ENCODE measurements at regions not wholly inside any gene's neighbourhood (a gene's known extent, or its start where the extent isn't known, plus 50 kb on each side); places are given as distances from the start of the nearest gene placed in this dataset.
"Not testable (repeated sequence)": the region's sequence is repeated elsewhere in the genome, so short reads cannot be mapped to it uniquely, and the experiment has no call there.

GRCh38 chr13:24563087-24563486 is 50.5 kb upstream of the PARP4 start:
- Mint-ChIP-seq H3K9me3 (no peaks in the 10 kb centered on the region), H3K27ac (no peak overlapping the region), H3K27me3 (peaks cover 42% of the 10 kb centered on the region), H3K4me3 (no peak overlapping the region), H3K36me3 (ENCODE audit: low read depth) (no peaks in the 10 kb centered on the region), H3K4me1 (peaks cover 12% of the 10 kb centered on the region)
- no peak for DNase-seq
- intact Hi-C loops (cut with micrococcal nuclease) = no loop called here

GRCh38 chr13:24563971-24564370 is 51.4 kb upstream of the PARP4 start:
- Mint-ChIP-seq H3K4me1 (peaks cover 12% of the 10 kb centered on the region), H3K27me3 (peaks cover 40% of the 10 kb centered on the region)
- H3K36me3 Mint-ChIP-seq (ENCODE audit: low read depth); H3K4me3 Mint-ChIP-seq; intact Hi-C loops (cut with micrococcal nuclease); H3K27ac Mint-ChIP-seq; DNase-seq; H3K9me3 Mint-ChIP-seq: not testable (repeated sequence)

DNA sequence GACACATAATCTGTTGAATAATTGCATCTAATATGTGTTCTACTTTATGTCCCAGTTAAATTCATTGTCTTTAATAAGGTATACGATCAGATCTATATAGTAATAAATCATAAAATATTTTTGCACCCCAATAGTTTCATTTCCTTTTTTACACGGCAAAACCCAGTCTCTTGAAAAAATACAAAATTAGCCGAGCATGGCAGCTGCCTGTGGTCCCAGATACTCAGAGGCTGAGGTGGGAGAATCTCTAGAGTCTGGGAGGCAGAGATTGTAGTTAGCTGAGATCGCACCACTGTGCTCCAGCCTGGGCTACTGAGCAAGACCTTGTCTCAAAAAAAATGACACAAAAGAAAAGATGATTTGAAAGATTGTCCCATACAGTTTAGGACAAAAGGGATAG is 52.3 kb upstream of the PARP4 start:
- H3K36me3 Mint-ChIP-seq (ENCODE audit: low read depth) = no peaks in the 10 kb centered on the region
- no peaks in the 10 kb centered on the region for H3K9me3 Mint-ChIP-seq
- intact Hi-C loops (cut with micrococcal nuclease) = no loop called here
- no peak overlapping the region for H3K27ac Mint-ChIP-seq
- H3K4me3 Mint-ChIP-seq = no peak overlapping the region
- peaks cover 4% of the 10 kb centered on the region for H3K4me1 Mint-ChIP-seq
- DNase-seq = no peak
- peaks cover 38% of the 10 kb centered on the region for H3K27me3 Mint-ChIP-seq

- DNase-seq; H3K9me3 Mint-ChIP-seq; H3K4me1 Mint-ChIP-seq; H3K4me3 Mint-ChIP-seq; H3K27ac Mint-ChIP-seq; H3K36me3 Mint-ChIP-seq (ENCODE audit: low read depth); intact Hi-C loops (cut with micrococcal nuclease): not testable (repeated sequence)
- peaks cover 35% of the 10 kb centered on the region for H3K27me3 Mint-ChIP-seq
Measured at GRCh38 chr13:24567593-24567992, 55.0 kb upstream of the PARP4 start.

DNA sequence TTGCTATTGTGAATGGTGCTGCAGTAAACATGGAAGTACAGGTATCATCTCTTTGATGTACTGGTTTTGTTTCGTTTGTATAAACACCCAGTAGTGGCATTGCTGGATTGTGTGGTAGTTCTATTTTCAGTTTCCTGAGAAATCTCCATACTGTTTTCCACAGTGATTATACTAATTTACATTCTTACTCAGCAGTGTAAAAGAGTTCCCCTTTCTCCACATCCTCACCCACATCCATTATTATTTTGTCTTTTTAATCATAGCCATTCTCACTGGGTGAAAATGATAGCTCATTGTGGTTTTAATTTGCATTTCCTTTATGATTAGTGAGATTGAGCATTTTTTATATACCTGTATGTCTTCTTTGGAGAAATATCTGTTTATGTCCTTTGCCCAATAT is 62.3 kb upstream of the PARP4 start:
- peaks cover 13% of the 10 kb centered on the region for H3K4me1 Mint-ChIP-seq
- H3K4me3 Mint-ChIP-seq = no peak overlapping the region
- no peak for DNase-seq
- intact Hi-C loops (cut with micrococcal nuclease) = loop anchor here (2.0 kb wide), 1 partner anchor 62 kb away; the partner anchor contains the start of gene PARP4
- H3K27me3 Mint-ChIP-seq = peaks cover 18% of the 10 kb centered on the region
- no peak overlapping the region for H3K27ac Mint-ChIP-seq
- peaks cover 15% of the 10 kb centered on the region for H3K9me3 Mint-ChIP-seq
- H3K36me3 Mint-ChIP-seq (ENCODE audit: low read depth) = peaks cover 6% of the 10 kb centered on the region

- Mint-ChIP-seq H3K4me1 (peaks cover 17% of the 10 kb centered on the region), H3K27me3 (peaks cover 17% of the 10 kb centered on the region), H3K9me3 (peaks cover 10% of the 10 kb centered on the region)
- intact Hi-C loops (cut with micrococcal nuclease) = loop anchor here (2.0 kb wide), 2 partner anchors 90 to 148 kb away; no protein-coding TSS in a partner anchor
- not testable (repeated sequence) for H3K36me3 Mint-ChIP-seq (ENCODE audit: low read depth); H3K4me3 Mint-ChIP-seq; H3K27ac Mint-ChIP-seq
- peak; percentile 69 for DNase-seq
Measured at GRCh38 chr13:24580315-24580714, 67.7 kb upstream of the PARP4 start.

GRCh38 chr13:24581578-24581977 is 69.0 kb upstream of the PARP4 start:
- intact Hi-C loops (cut with micrococcal nuclease) = loop anchor here (2.0 kb wide), 2 partner anchors 89 to 147 kb away; no protein-coding TSS in a partner anchor
- H3K4me3 Mint-ChIP-seq = not testable (repeated sequence)

DNA sequence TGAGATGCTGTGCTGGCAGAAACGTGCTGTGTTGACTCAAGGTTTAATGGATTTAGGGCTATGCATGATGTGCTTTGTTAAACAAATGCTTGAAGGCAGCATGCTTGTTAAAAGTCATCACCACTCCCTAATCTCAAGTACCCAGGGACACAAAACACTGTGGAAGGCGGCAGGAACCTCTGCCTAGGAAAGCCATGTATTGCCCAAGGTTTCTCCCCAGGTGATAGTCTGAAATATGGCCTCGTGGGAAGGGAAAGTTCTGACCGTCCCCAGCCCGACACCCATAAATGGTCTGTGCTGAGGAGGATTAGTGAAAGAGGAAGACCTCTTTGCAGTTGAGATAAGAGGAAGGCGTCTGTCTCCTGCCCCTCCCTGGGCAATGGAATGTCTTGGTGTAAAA is 79.1 kb upstream of the PARP4 start:
- H3K4me3 Mint-ChIP-seq = not testable (repeated sequence)

More at GRCh38 chr13:24581578-24581977, 69.0 kb upstream of the PARP4 start:
- not testable (repeated sequence) for H3K27ac Mint-ChIP-seq; H3K36me3 Mint-ChIP-seq (ENCODE audit: low read depth); H3K9me3 Mint-ChIP-seq; DNase-seq
- peaks cover 12% of the 10 kb centered on the region for H3K4me1 Mint-ChIP-seq
- peaks cover 17% of the 10 kb centered on the region for H3K27me3 Mint-ChIP-seq

GRCh38 chr13:24597906-24598670 is 82.1 kb upstream of the ATP12A start:
- intact Hi-C loops (cut with micrococcal nuclease); H3K36me3 Mint-ChIP-seq (ENCODE audit: low read depth); H3K27ac Mint-ChIP-seq; H3K4me3 Mint-ChIP-seq; H3K27me3 Mint-ChIP-seq; DNase-seq: not testable (repeated sequence)
- Mint-ChIP-seq H3K4me1 (peaks cover 29% of the 10 kb centered on the region), H3K9me3 (peaks cover 13% of the 10 kb centered on the region)

More for the DNA sequence above, 79.1 kb upstream of the PARP4 start:
- DNase-seq; H3K4me1 Mint-ChIP-seq; H3K9me3 Mint-ChIP-seq; intact Hi-C loops (cut with micrococcal nuclease); H3K27ac Mint-ChIP-seq; H3K36me3 Mint-ChIP-seq (ENCODE audit: low read depth); H3K27me3 Mint-ChIP-seq: not testable (repeated sequence)

DNA sequence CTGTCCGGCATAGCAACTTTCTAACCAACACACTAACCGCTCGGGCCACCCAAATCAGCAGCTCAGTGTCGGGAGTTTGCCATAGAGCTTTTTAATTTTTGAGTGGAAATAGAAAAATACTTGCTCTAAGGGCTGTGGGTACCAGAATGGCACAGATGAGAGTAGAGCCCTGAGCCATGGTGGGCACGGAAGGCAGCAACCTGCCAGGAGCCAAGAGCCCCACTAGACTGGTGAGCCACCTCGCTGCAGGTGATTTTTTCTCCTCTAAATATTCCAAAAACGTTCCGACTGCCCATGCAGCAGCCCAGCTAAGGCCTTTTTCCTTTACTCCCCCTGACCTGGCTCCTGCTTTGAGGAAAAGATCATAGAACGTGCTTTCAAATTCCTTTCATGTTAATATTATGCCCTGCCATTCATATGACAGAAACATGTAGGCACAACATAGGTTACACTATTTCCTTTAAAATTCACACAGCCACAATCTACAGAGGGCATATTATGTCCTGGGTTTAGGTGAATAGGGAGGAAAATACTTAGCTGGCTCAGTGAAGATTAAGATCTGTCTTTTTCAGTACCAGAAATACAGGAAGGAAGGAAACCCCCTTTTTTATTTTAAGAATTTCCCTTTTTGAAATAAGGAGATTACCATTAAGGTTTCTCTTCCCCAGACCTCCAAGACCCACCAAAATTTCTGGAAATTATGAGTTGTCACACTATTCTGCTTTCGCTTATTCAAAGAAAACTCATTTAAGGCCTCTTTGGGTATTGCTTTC is 81.0 kb upstream of the ATP12A start:
- peaks cover 29% of the 10 kb centered on the region for H3K4me1 Mint-ChIP-seq
- peak overlapping the region; percentile 79 for H3K27ac Mint-ChIP-seq
- intact Hi-C loops (cut with micrococcal nuclease); DNase-seq; H3K27me3 Mint-ChIP-seq: not testable (repeated sequence)
- H3K4me3 Mint-ChIP-seq = peak overlapping the region; percentile 50
- peaks cover 20% of the 10 kb centered on the region for H3K9me3 Mint-ChIP-seq
- peaks cover 12% of the 10 kb centered on the region for H3K36me3 Mint-ChIP-seq (ENCODE audit: low read depth)

- Mint-ChIP-seq H3K36me3 (ENCODE audit: low read depth) (peaks cover 10% of the 10 kb centered on the region), H3K9me3 (peaks cover 20% of the 10 kb centered on the region), H3K27ac (peak overlapping the region; percentile 34), H3K4me1 (peaks cover 12% of the 10 kb centered on the region), H3K27me3 (no peaks in the 10 kb centered on the region), H3K4me3 (no peak overlapping the region)
- intact Hi-C loops (cut with micrococcal nuclease) = loop anchor here (1.0 kb wide), 1 partner anchor 65 kb away; no protein-coding TSS in a partner anchor
- DNase-seq = peak; percentile 62
Measured at GRCh38 chr13:24605923-24606372, 74.3 kb upstream of the ATP12A start.

DNA sequence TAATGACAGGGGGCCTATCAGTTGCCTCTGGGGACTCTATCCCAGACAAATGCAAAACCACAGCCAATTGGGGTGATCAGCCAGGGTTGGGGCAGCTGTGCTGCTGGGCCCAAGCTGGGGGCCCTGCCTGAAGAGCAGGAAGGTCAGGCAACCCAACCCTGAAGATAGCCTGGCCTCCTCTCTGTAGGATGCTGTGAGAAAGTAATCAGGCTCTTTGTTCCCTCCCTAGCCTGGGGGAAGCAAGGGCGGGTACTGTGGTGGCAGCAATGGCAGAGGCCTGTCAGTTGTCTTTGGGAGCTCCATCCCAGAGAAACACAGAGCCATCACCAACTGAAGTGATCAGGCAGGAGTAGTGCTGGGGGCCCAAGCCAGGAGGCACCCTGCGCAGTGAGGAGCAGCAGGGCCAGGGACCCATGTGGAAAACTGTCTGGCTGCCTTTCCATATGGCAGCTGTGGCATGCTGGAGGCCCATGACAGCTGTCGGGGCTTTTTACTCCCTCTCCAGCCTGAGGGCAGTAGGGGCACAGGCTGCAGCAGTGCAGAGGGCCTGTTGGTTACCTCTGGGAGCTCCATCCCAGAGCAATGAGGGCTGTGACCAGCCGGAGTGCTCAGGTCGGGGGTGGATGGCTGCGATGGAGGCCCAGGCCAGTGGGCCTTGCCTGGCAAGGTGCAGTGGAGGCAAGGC is 73.6 kb upstream of the ATP12A start:
- Mint-ChIP-seq H3K27me3 (no peaks in the 10 kb centered on the region), H3K27ac (no peak overlapping the region), H3K9me3 (peaks cover 18% of the 10 kb centered on the region), H3K4me3 (no peak overlapping the region), H3K36me3 (ENCODE audit: low read depth) (peaks cover 10% of the 10 kb centered on the region), H3K4me1 (peaks cover 18% of the 10 kb centered on the region)
- DNase-seq = no peak
- intact Hi-C loops (cut with micrococcal nuclease) = loop anchor here (1.0 kb wide), 1 partner anchor 65 kb away; no protein-coding TSS in a partner anchor

- no peak overlapping the region for H3K27ac Mint-ChIP-seq
Measured at GRCh38 chr13:24610956-24611355, 69.3 kb upstream of the ATP12A start.

More at GRCh38 chr13:24610956-24611355, 69.3 kb upstream of the ATP12A start:
- intact Hi-C loops (cut with micrococcal nuclease) = no loop called here
- Mint-ChIP-seq H3K9me3 (no peaks in the 10 kb centered on the region), H3K36me3 (ENCODE audit: low read depth) (no peaks in the 10 kb centered on the region), H3K27me3 (no peaks in the 10 kb centered on the region), H3K4me3 (no peak overlapping the region), H3K4me1 (peaks cover 21% of the 10 kb centered on the region)
- no peak for DNase-seq
